ENCODE measurements at regions not wholly inside any gene's neighbourhood (a gene's known extent, or its start where the extent isn't known, plus 50 kb on each side); places are given as distances from the start of the nearest gene placed in this dataset.

GRCh38 chr18:45280481-45281276, 334.6 kb upstream of the SLC14A2 start:
- TF ChIP-seq, protein P1, sequence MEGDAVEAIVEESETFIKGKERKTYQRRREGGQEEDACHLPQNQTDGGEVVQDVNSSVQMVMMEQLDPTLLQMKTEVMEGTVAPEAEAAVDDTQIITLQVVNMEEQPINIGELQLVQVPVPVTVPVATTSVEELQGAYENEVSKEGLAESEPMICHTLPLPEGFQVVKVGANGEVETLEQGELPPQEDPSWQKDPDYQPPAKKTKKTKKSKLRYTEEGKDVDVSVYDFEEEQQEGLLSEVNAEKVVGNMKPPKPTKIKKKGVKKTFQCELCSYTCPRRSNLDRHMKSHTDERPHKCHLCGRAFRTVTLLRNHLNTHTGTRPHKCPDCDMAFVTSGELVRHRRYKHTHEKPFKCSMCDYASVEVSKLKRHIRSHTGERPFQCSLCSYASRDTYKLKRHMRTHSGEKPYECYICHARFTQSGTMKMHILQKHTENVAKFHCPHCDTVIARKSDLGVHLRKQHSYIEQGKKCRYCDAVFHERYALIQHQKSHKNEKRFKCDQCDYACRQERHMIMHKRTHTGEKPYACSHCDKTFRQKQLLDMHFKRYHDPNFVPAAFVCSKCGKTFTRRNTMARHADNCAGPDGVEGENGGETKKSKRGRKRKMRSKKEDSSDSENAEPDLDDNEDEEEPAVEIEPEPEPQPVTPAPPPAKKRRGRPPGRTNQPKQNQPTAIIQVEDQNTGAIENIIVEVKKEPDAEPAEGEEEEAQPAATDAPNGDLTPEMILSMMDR (IDR thresholded peaks at IDR 0.05), result no peak
- TF ChIP-seq EZH2phosphoT487 (IDR thresholded peaks at IDR 0.05), result no peak
